ENCODE measurements at regions not wholly inside any gene's neighbourhood (a gene's known extent, or its start where the extent isn't known, plus 50 kb on each side); places are given as distances from the start of the nearest gene placed in this dataset.

DNA sequence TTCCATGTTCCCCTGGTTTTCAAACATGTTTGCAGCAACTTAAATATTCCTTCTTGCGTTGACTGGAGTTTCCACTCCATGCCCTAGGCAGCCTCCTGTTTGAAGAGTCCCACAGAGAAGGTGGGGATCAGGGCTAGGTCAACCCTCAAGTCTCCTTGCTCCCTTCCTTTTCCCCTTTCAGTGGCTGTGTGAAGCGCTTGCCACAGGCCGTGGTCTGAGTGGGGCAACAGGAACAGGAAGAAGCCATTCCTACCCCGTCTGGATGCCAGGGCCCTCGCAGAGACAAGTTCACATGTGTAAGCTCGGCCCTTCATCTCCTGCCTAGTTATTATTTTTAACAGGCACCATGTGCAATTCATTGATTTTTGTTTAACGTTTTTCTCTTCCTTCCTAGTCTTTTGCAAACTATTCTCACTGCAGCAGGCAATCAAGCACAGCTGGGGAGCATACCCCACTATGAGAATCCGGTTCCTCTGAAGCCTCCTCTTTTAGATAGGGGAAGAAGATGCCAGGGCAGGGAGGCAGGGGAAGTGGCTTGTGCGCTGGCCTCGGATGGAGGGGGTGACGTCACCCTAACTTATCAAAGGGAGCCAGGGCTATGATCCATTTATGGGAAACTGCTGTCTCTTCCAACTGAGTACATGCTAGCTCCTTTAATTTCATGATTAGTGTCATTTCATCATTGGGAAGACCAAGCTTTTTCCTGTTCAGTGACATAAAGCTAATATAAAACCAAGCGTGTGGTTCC, 64.2 kb downstream of the PRLHR start (continued):
- TF ChIP-seq, protein P1, sequence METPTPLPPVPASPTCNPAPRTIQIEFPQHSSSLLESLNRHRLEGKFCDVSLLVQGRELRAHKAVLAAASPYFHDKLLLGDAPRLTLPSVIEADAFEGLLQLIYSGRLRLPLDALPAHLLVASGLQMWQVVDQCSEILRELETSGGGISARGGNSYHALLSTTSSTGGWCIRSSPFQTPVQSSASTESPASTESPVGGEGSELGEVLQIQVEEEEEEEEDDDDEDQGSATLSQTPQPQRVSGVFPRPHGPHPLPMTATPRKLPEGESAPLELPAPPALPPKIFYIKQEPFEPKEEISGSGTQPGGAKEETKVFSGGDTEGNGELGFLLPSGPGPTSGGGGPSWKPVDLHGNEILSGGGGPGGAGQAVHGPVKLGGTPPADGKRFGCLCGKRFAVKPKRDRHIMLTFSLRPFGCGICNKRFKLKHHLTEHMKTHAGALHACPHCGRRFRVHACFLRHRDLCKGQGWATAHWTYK (CRISPR knock-in tag; IDR thresholded peaks at IDR 0.05) = no peak
- TF ChIP-seq ZNF165 (CRISPR knock-in tag; IDR thresholded peaks at IDR 0.05; ENCODE audit: borderline replicate concordance) (no peak), TCF3 (CRISPR knock-in tag; IDR thresholded peaks at IDR 0.05) (no peak), SRSF9 (IDR thresholded peaks at IDR 0.05; ENCODE audit: borderline replicate concordance, low read depth, low read length) (no peak), CTBP1 (IDR thresholded peaks at IDR 0.05; ENCODE audit: borderline replicate concordance) (peak; percentile 36; the same call in 1 of the 2 replicates), ZNF24 (IDR thresholded peaks at IDR 0.05) (no peak), CBX3 (IDR thresholded peaks at IDR 0.05; ENCODE audit: borderline replicate concordance in 1 of 2, low read length in 2 of 2) (no peak), CREM (IDR thresholded peaks at IDR 0.05; ENCODE audit: low read depth) (peak; percentile 68), ZBTB7A (IDR thresholded peaks at IDR 0.05; ENCODE audit: borderline replicate concordance, control insufficient read depth, low read depth, low read length) (no peak), SPI1 (IDR thresholded peaks at IDR 0.05; ENCODE audit: borderline replicate concordance, low read depth, low read length) (peak; percentile 74), E2F3 (CRISPR knock-in tag; IDR thresholded peaks at IDR 0.05) (no peak), ZNF707 (CRISPR knock-in tag; conservative IDR thresholded peaks at IDR 0.05) (no peak), FUS (optimal IDR thresholded peaks at IDR 0.05; ENCODE audit: low read depth, low read length) (no peak), JUN (IDR thresholded peaks at IDR 0.05; ENCODE audit: borderline replicate concordance, low read depth, low read length) (peak; percentile 72), JUN (CRISPR knock-in tag; IDR thresholded peaks at IDR 0.05; ENCODE audit: borderline replicate concordance) (no peak), NUFIP1 (IDR thresholded peaks at IDR 0.05; ENCODE audit: partially characterized antibody) (no peak), DIDO1 (tag; IDR thresholded peaks at IDR 0.05; ENCODE audit: low read depth) (no peak)
- TF ChIP-seq, protein P2, sequence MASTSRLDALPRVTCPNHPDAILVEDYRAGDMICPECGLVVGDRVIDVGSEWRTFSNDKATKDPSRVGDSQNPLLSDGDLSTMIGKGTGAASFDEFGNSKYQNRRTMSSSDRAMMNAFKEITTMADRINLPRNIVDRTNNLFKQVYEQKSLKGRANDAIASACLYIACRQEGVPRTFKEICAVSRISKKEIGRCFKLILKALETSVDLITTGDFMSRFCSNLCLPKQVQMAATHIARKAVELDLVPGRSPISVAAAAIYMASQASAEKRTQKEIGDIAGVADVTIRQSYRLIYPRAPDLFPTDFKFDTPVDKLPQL (IDR thresholded peaks at IDR 0.05; ENCODE audit: extremely low read depth, insufficient read length) = no peak
- TF ChIP-seq, protein P3, sequence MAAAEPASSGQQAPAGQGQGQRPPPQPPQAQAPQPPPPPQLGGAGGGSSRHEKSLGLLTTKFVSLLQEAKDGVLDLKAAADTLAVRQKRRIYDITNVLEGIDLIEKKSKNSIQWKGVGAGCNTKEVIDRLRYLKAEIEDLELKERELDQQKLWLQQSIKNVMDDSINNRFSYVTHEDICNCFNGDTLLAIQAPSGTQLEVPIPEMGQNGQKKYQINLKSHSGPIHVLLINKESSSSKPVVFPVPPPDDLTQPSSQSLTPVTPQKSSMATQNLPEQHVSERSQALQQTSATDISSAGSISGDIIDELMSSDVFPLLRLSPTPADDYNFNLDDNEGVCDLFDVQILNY (CRISPR knock-in tag; IDR thresholded peaks at IDR 0.05) = no peak
- TF ChIP-seq, protein P4, sequence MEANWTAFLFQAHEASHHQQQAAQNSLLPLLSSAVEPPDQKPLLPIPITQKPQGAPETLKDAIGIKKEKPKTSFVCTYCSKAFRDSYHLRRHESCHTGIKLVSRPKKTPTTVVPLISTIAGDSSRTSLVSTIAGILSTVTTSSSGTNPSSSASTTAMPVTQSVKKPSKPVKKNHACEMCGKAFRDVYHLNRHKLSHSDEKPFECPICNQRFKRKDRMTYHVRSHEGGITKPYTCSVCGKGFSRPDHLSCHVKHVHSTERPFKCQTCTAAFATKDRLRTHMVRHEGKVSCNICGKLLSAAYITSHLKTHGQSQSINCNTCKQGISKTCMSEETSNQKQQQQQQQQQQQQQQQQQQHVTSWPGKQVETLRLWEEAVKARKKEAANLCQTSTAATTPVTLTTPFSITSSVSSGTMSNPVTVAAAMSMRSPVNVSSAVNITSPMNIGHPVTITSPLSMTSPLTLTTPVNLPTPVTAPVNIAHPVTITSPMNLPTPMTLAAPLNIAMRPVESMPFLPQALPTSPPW (CRISPR knock-in tag; IDR thresholded peaks at IDR 0.05) = no peak
- TF ChIP-seq, protein P5, sequence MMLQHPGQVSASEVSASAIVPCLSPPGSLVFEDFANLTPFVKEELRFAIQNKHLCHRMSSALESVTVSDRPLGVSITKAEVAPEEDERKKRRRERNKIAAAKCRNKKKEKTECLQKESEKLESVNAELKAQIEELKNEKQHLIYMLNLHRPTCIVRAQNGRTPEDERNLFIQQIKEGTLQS (IDR thresholded peaks at IDR 0.05) = peak; percentile 97
- TF ChIP-seq, protein P5 (CRISPR knock-in tag; conservative IDR thresholded peaks at IDR 0.05) = no peak; the same call in 1 of the 2 replicates

All from K562 (cell line).